HG02852 (cell line): ENCODE measurements at regions not wholly inside any gene's neighbourhood (a gene's known extent, or its start where the extent isn't known, plus 50 kb on each side); places are given as distances from the start of the nearest gene placed in this dataset.
A peak's percentile ranks its signal among the peaks of the same experiment; 100 is the strongest.

Experiments
- ATAC-seq: cut with Tn5 transposase; IDR thresholded peaks from one replicate; pipeline ENCODE4 v1.9.1; 2021; ENCODE audit warnings: mild to moderate bottlenecking, moderate library complexity; ENCODE audit not compliant: unreplicated experiment

DNA sequence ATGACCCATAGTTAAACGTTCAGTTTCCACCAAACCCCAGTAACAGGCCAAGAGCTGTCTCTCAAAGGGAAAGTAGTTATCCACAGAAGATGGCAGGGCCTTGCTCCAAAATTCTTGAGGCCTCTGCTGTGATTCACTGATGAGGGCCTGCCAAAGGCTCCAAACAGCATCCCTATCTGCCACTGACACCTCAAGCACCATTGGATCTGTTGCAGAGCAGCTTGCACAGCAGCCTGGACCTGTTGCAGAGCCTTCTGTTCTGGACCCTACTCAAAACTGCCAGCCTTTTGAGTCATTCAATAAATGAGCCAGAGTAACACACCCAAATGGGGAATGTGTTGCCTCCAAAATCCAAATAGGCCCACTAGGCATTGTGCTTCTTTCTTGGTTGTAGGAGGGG is 741.5 kb upstream of the RGMB start:
- no peak for ATAC-seq

DNA sequence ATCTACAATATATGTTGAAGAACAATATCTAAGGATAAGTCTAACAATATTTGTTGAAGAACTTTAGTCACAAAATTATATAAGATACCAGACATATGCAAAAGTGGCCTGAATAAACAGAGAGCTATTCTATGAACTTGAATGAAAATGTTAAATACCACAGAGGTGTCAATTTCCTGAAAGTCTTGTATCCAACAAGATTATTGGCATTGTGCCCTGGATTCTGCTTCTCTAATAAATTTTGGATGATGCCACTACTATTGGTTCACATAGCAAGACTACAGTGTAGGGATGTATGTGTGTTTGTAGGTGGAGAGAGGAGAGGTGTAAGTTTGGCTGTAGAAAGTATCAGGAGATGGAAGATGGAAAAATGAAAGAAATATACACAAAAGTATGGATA is 731.8 kb upstream of the RGMB start:
- no peak for ATAC-seq

DNA sequence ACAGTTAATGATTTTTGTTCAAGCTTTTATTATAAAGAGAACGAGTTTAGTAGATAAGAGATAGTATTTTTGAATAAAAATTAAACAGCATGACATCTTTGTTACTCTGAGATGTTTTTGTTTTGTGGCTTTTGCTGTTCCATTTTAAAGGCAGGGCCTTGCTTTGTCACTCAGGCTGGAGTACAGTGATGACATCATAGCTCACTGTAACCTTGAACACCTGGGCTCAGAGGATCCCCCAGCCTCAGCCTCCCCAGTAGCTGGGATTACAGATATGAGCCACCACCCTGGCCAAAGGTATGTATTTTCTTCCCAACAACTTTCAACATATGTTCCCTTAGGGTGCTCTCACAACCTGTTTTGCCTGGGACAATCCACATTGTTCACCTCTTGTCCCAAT is 730.9 kb upstream of the RGMB start:
- ATAC-seq = no peak

DNA sequence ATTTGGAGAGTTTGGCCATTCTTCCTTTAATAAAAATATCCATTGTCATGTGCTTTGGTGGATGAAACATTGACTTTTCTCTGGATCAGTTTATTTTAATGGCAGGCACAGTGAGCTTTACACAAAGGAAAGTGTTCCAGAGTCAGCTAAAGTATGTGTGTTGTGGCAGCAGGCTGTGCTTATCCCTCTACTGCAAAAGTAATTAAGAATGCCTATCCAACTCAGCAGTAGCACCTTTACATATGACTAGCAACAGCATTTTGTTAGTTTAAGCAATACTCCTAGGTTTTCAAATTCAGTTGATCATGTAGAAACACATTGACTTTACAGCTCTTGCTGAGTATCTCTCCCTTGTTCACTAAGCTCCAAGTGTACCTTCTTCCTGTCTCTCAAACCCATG is 730.5 kb upstream of the RGMB start:
- no peak for ATAC-seq

DNA sequence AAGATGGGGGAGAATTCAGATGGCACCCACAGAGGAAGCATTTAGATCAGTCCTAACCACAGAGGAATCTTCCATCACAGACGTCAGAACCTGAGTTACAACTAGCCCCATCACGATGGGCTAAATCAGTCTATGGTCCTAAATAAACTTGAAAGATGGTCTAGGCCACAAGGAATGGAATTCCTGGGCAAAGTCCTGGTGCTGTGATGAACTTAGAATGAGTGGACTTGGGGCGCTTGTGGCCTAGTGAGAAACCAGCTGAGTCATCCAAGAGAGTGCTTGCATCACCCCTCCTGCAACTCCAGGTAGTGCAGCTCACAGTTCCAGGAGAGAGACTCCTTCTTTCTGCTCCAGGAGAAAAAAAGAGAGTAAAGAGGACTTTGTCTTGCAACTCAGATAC is 722.9 kb upstream of the RGMB start:
- ATAC-seq = no peak

DNA sequence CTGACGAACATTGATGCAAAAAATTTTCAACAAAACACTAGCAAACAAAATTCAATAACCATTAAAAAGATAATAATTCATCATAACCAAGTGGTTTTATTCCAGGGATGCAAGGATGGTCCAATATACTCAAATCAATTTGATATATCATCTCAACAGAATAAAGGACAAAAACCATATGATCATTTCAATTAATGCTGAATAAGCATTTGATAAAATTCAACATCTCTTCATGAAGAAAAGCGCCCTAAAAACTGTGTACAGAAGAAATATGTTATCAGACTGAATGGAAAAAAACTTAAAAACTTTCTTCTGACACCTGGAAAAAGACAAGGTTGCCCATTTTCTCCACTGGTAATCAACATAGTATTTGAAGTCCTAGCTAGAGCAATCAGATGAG is 720.3 kb upstream of the RGMB start:
- no peak for ATAC-seq

DNA sequence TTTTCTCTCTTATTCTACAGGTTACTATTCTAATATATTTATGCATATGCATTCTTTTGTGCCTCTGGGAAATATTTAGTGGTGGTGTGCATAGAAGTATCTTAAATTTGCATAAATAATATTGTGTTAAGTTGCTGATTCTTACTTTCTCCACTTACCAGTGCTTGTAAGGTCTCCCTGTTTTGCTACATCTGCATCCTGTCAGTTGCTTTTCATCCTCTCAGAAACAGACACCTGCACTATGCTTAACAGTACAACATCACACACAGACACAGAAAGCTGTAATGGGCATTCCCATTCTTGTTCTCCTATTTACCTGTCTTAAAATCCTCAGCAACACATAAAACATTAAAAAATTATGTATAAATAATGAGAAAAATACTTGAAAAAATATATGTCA is 713.3 kb upstream of the RGMB start:
- ATAC-seq = no peak

DNA sequence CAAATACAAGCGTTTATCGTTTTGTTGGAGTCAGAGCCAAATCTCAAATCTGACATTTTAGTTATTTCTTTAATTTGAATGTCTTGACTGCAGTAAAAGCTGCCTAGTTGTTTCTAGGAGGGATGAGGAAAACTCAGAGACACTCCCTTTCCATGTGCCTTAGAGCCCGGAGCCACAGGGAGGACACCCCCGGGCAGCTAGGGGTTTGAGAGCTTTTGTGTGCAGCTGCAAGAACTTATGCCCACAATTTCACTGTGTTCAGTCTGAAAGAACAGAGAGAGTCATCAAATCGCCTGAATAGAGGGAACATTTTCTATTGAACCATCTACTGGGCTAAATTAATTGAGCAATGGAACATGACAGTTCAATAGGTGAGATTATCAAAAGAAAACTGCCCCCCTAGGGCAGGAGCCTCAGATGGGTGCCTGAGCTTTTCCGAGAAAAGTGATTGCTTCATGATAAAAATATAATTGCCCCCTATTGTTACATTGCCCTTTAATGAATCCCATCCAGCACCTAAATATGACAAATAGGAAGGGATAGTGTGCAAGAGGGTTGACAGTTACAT is 709.3 kb upstream of the RGMB start:
- ATAC-seq = no peak

DNA sequence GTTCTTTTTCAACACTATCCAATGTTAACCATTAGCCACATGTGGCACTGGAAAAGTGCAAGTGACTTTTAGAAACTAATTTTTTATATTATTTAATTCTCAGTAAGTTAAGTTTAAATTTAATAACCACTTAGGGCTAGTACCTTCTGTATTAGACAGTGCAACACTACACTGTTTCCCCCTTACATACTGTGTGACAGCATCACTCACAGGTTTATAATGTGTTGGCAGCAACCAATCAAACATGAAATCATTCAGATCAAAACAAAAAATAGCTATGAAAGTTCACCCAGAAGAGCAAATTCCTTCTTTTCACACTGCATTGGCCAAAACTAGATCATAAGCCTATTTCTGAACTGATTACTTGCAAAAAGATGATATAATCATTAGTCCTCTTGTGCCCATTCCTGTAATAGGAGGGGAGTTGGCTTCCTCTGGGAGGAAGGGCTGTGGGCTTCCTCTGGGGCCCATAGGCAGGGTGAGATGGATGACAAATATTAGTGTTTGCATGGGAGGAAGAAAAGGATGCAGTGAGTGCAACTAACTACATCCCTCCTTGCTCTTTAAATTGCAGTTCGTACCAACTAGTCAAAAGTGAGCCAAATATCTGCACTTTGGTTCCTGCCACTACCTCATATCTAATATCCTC is 708.1 kb upstream of the RGMB start:
- ATAC-seq = no peak

DNA sequence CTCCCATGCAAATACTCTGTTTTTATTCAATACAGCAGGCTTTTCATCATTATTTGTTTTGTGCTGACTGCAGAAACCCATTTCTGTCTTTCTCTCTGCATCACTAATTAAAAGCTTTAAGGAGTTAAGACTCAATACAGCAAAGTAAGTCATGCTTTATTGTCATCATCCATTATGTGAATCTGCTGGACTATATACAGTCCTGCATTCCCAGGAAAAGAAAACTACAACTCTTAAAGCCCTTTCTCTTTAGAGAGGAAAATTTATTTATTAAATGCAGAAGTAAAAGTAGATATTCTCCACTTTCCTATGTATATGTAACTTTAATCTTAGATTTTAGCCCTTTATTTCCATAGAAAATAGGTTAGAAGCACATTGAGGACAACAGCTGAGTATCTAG is 706.6 kb upstream of the RGMB start:
- ATAC-seq = no peak

DNA sequence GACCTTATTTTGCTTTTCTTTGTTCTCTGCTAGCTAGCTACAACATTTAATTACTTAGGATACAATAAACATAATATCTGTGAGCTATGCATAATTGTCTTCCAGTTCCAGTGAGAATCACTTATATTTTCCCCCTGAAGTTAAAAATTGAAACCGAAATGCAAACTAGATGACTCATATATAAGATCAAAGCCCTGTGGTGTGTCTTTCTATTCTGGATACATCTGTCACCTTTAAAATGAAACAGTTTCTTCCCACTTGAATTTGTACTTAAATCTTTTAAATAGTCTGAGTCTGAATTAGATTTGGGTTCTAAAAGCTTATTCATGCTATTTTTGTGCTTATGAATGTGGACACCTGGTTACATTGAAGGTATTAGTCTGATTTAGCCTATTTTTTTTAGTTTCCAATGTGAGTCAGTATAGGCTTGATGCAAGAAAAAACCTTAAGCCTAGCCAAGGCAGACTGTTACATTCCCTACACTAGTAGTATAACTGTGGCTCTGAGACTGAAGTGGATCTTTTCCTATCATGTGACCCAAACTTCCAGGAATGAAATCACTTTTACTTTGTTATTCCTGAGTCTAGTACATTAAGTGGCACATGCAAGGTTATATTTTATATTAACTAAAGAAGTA is 703.5 kb upstream of the RGMB start:
- ATAC-seq = peak; percentile 81

DNA sequence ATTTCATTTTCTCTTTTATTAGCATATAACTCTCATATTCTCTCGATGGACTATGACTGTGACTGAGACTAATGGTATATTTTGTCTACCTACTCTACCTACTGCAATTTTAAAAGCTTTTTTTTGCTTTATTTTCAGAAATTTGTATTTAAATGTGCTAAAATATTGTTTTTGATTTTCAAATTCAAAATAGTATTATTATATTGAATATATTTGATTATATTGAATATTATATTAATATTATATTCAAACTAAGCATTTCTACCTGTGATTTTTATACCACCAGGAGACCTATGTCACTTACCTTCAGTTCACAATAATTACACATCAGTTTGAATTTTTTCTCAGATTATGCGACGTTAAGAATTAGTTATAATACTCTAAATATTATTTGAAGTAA is 700.5 kb upstream of the RGMB start:
- no peak for ATAC-seq

DNA sequence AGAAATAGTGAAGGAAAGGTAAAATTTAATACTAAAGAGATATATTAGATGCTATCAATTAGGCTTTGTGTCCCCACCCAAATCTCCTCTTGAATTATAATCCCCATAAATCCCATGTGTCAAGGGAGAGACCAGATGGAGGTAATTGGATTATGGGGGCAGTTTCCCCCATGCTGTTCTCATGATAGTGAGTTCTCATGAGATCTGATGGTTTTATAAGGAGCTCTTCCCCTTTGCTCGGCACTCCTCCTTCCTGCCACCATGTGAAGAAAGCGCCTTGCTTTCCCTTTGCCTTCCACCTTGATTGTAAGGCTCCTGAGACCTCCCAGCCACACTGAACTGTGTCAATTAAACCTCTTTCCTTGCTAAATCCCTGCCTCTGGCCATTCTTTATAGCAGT is 697.0 kb upstream of the RGMB start:
- no peak for ATAC-seq

DNA sequence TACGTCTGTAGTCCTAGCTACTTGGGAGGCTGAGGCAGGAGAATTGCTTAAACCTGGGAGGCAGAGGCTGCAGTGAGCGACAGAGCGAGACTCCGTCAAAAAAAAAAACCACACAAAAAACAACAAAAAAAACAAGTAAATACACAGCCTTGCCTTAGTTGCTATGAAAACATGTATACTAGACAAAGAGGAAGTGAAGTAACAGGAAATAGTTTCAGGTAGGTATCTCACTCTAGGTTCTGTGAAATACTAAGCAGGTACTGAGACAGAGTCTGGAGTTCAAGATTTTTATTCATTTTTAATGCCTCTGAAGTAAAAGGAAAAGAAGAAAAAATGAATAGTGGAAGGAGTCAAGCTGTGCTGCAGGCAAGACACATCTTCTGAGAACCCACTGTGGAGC is 687.9 kb upstream of the RGMB start:
- ATAC-seq = no peak

DNA sequence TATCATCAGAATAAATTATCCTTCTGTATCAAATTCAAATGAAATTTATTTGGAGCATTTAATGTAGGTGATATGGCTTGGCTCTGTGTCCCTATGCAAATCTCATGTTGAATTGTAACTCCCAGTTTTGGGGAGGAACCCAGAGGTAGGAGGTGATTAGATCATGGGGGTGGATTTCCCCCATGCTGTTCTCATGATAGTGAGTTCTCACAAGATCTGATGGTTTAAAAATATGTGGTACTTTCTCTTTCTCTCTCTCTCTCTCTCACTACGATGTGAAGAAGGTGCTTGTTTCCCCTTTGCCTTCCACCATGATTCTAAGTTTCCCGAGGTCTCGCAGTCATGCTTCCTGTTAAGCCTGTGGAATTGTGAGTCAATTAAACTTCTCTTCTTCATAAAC is 678.4 kb upstream of the RGMB start:
- peak; percentile 47 for ATAC-seq

DNA sequence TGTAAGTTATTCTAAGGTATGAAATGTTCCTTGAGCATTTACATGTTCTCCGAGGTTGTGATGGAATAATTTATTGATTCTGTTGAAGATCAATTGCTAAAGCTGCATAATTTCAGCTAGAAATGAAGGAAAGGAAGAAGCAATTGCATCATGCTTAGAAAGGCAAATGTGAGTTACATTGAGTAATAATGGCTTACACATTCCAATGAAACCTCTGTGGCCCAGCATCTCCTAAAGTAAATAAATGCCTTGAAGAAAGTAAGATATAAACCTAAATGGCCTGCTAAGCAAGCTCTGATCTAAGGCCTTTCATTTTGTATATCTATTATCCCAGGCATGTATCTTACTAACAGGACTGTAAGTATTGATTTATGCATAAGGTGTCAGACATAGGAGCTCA is 677.3 kb upstream of the RGMB start:
- no peak for ATAC-seq

DNA sequence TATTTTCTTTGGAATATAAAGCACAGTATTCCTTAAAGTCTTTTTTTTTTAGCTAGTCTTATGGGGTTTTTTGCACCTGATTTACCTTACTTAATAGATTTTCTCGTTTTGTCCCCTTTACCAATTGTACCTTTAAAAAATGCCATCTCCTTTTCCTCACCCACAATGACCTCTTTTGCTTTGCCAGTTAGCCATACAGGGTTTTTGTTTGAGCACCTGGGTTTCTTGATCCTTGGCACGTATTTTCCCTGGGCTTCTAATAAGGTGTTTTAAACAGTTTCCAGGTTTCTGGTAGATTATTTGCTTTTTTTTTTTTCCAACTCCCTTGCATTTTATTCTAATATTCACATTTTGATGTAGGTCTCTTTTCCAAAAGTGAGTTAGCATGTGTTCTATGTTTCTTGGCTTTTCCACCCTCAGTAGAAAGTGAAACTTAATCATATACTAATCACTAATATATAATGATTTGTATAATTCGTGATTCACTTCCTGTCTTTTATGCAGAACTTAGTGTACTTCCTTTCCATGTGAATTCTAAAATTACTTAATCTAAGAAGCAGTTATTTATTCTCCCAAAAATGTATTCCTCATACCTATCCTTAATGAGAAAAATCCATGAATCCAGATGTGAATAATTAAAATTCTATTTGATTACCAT is 673.9 kb upstream of the RGMB start:
- no peak for ATAC-seq

DNA sequence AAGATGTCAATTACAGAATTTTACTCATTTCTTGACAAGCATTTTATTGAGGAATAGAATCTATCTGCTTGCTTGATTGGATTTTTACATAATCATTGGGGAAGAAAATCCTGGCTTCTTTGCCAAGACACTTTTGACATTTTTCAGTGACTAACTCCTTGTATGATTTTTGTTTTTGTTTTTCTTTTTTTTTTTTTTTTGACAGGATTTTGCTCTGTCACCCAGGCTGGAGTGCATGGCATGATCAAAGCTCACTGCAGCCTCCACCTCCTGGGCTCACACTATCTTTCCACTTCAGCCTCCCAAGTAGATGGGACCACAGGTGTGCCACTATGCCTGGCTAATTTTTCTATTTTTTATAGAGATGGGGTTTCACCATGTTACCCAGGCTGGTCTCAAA is 672.3 kb upstream of the RGMB start:
- no peak for ATAC-seq

DNA sequence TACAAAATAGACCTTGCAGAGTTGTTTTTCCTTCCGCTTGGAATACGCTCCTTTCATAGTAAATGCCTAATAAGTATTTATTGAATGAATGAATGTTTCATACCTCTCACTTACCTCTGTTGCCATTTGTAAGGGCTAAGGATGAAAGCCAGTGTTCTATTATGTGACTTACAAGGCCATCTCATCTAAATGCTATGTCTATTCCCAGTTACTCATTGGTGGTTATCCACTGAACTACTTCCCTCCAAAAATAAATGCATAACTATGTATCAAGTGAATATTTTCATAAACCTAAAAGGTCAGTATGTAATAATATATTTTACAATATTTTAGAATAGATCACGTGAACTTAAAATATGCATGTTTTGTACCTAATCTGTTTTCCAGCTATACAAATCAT is 670.5 kb upstream of the RGMB start:
- no peak for ATAC-seq

DNA sequence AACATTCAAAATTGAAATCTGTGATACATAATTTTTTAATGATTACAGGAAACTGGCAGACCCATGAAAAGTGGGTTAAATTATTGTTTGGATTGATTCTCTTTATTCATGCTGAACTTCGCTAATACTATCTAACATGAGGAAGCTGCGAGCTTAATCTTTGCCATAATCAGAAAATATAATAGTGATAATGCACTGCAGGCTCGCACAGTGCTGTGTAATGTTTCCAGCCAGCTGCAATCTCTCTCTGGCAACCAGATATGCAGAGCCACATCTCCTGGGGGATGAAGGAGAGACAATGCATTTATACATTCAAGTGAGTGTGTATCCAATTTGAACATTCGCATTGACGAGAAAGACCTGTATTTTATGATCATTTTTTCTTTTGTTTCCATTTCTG is 669.7 kb upstream of the RGMB start:
- ATAC-seq = no peak

DNA sequence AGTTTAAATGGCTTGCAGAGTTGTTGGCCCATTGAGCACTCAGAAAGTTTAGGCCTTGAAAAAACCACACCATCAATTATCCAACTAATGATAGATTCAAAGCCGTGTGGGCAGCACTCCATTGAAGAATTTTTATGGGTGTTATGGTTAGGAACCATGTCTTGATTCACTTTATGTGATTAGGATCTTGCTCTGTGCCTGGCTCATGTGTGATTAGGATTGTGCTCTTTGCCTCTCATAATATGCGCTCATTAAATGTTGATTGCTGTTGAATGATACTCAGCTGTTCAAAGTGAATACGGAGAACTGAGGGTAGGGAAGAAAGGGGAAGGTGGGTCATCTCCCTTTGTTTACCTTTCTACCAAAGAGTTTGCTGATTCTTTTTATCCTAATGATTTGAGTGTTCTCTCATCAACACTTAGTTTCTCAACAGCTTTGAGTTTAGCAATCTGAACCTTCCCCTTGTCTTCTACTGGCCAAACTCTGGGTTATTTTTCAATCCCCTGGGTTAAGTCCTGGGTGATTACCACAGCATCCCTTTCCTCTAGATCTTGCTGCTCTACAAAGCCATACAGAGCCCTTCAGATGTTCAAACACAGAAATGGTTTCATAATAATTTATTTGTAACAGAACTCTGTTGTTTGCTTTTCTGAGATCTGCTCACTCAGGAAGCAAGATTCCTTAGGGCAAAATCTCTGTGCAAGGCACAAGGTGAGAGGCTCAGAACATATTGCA is 668.8 kb upstream of the RGMB start:
- no peak for ATAC-seq

DNA sequence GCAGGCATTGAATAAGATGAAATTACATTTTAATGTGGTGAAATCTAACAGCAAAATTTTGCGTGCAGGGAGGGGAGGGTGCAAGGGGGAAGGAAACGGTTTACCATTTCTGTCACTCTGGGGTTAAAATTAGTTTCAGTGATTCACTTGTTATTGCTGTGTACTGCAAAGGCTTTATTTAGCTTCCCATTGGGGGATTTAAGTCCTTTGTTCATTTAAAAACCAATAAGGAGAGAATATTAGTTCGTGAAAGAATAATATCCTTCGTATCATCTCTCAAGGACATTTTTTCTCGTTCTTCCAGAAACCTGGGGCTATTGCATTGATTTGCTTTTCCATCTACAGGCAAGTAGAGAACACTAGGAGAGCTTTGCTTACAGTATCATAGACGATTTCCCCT is 667.8 kb upstream of the RGMB start:
- ATAC-seq = no peak
